ENCODE measurements at regions not wholly inside any gene's neighbourhood (a gene's known extent, or its start where the extent isn't known, plus 50 kb on each side); places are given as distances from the start of the nearest gene placed in this dataset.

GRCh38 chr1:168640836-168641235, 64.4 kb downstream of the XCL1 start:
- no peak for TF ChIP-seq CTCF (IDR thresholded peaks at IDR 0.05; ENCODE audit: borderline replicate concordance, extremely low read depth, low read length, poor library complexity, severe bottlenecking)
- TF ChIP-seq EZH2 (IDR thresholded peaks at IDR 0.05; ENCODE audit: borderline replicate concordance, low read depth, low read length, severe bottlenecking), result no peak

All from DND-41 (cell line).